GM12873 (cell line): ENCODE measurements at regions not wholly inside any gene's neighbourhood (a gene's known extent, or its start where the extent isn't known, plus 50 kb on each side); places are given as distances from the start of the nearest gene placed in this dataset.

Source experiments
- TF ChIP-seq, protein P1 (sequence below): IDR thresholded peaks from 2 replicates; pipeline ENCODE4 v1.5.1; 2012; ENCODE audit warnings: low read depth, mild to moderate bottlenecking, moderate library complexity, low read length, control low read depth; ENCODE audit not compliant: insufficient read depth; ENCODE audit errors: missing control alignments

DNA sequence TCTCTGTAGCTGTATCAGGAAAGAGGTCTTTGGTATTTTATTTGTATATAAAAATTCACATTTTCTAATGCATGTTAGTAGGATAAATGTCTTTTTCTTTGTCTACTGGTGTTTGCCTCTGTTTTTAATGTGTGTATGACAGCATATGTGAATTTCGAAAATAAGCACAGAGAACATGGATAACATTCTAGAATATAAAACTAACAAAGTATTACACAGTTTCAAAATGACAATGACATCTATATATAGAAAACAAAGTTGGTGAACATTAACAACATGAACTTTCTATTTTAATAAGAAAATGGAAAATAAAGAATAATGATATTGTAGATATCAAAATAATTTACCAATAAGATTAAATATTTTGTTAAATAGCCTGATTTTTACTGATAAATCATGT is 608.0 kb downstream of the COL12A1 start:
- TF ChIP-seq, protein P1, sequence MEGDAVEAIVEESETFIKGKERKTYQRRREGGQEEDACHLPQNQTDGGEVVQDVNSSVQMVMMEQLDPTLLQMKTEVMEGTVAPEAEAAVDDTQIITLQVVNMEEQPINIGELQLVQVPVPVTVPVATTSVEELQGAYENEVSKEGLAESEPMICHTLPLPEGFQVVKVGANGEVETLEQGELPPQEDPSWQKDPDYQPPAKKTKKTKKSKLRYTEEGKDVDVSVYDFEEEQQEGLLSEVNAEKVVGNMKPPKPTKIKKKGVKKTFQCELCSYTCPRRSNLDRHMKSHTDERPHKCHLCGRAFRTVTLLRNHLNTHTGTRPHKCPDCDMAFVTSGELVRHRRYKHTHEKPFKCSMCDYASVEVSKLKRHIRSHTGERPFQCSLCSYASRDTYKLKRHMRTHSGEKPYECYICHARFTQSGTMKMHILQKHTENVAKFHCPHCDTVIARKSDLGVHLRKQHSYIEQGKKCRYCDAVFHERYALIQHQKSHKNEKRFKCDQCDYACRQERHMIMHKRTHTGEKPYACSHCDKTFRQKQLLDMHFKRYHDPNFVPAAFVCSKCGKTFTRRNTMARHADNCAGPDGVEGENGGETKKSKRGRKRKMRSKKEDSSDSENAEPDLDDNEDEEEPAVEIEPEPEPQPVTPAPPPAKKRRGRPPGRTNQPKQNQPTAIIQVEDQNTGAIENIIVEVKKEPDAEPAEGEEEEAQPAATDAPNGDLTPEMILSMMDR: no peak

DNA sequence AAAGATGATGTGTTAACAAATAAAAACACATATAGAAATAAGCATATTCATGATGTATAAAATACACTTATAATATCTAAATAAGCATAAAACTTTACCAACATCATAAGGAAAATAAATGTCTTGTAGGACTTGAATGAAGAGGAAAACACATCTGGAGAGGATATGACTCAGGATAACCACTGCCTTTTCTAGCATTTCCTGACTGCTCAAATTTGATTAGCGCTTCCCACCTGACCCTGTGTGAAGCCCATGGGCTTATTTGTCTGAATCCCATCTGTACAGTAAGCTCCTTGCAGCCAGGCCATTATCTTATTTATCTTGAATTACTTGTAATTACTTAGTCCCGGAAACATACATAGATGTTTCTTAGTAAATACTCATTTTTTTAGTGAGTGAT is 608.6 kb downstream of the COL12A1 start:
- TF ChIP-seq, protein P1: no peak

DNA sequence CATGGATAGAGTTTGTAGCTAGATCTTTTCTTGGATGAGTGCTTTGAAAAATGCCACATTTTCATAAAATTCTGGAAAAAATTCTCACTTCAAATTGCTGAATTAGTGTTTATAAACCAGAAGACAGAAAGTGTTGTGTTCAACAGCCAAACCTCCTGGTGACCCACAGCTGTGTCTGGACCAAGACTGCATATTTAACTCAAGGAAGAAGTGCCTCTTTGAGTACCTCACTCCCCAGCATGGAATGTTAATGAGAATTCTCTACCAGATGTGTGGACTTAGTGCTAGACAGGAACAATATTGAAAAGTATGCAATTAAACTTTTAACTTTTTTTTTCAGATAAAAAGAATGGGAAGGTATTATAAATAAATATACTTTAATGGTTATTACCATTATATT is 609.3 kb downstream of the COL12A1 start:
- TF ChIP-seq, protein P1: no peak

DNA sequence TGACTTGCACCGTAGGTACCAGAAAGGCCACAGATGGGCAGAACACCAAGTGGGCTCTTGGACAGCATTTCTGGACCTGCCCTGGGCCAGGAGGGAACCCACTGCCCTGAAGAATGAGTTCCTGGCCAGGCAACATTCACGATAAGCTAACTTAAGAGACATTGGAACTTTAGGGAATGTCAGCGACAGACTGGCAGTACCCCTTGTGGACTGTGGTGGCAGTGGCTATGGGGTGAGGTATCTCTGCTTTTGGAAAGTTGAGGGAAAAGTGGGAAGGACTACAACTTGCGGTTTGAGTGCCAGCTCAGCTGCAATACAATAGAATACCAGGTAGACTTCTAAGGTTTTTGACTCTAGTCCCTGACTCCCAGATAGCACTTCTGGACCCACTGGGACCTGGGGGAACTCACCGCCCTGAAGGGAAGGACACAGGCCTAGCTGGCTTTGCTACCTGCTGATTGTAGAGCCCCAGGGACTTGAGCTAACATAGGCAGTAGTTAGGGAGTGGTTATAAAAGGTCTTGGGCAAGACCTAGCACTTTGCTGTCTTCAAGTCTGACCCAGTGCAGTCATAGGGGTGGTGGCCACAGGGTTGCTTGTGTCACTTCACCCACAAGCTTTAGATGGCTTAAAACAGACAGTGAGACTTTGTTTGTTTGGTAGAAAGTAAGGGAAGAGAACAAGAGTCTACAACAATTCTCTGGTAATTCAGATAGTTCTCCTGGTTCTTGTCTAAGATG is 617.6 kb downstream of the COL12A1 start:
- TF ChIP-seq, protein P1: no peak

DNA sequence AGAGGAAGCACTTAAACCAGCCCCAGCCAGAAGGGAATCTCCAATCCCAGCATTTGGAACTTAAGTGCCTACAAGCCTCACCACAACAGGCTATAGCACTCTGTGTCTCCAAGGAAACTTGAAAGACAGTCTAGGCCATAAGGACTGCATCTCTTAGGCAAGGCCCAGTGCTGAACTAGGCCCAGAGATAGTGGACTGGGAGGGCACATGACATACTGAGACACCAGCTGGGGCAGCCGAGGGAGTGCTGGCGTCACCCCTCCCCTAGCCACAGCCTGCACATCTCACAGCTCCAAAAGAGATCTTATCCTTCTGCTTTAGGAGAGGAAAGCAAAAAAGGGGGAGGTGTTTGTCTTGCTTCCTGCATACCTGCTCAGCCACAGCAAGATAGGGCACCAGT is 618.5 kb downstream of the COL12A1 start:
- TF ChIP-seq, protein P1: no peak

DNA sequence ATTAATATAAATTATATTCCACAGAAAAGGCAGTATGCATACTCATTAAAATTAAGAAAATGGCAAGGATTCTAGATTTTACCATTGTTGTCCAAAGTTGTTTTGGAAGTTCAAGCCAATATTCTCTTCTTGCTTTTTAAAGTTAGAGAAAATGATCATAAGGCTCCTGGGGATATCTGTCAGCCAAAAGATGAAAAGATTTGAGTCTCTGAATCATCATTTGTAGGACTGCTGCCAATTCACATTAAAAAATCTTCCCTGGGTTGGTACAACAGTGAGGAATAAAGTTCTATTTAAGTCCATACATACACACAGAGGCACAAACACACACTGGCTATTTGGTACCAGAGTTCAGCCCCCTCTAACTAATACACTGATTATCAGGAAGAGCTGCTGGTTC is 620.1 kb downstream of the COL12A1 start:
- TF ChIP-seq, protein P1: no peak

DNA sequence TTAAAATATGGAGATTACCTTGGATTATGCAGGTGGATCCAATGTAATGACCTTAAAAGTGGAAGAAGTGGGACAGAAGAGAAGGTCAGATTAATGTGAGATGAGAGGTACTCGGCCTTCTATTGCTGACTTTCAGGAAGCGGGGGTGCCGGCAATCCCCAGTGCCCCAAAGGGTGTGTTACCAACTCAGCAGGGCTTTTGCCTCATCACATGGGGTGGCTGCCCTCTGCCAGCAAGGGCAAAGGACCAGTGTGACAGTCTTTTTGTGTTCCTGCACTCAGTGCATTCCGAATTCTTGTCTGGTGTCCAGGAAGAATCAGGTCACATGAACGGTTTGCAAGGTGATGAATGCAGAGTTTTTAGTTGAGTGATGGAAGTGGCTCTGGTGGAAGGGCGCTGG is 624.2 kb downstream of the COL12A1 start:
- TF ChIP-seq, protein P1: no peak
